Neural progenitor cell (in vitro differentiated cells): ENCODE measurements at regions not wholly inside any gene's neighbourhood (a gene's known extent, or its start where the extent isn't known, plus 50 kb on each side); places are given as distances from the start of the nearest gene placed in this dataset.

Experiments
- DNase-seq: peaks from one replicate; pipeline ENCODE4 v3.0.0-alpha.2; 2016; ENCODE audit warnings: low spot score
- H2AFZ ChIP-seq: fragments of 200-600 bp; sonication (generic); replicated peaks from 2 replicates; pipeline ENCODE4 v1.6.1; 2016; ENCODE audit warnings: antibody characterized with exemption
- H3F3A ChIP-seq: fragments of 200-600 bp; sonication (generic); 2 replicates; pipeline ENCODE4 v1.6.1; 2016; ENCODE audit warnings: antibody characterized with exemption, low read depth
- H3K27ac ChIP-seq: fragments of 200-600 bp; sonication (generic); 2 replicates; pipeline ENCODE4 v1.5.1; 2016; ENCODE audit warnings: mild to moderate bottlenecking
- H3K27me3 ChIP-seq: fragments of 200-600 bp; sonication (generic); 2 replicates; pipeline ENCODE4 v1.6.1; 2016; ENCODE audit warnings: mild to moderate bottlenecking, moderate library complexity
- H3K36me3 ChIP-seq: fragments of 200-600 bp; sonication (generic); 2 replicates; pipeline ENCODE4 v1.5.1; 2016
- H3K4me1 ChIP-seq: fragments of 200-600 bp; sonication (generic); 2 replicates; pipeline ENCODE4 v1.6.1; 2016; ENCODE audit warnings: mixed run types
- H3K4me2 ChIP-seq: fragments of 200-600 bp; sonication (generic); 2 replicates; pipeline ENCODE4 v1.6.1; 2016
- H3K4me3 ChIP-seq: fragments of 200-600 bp; sonication (generic); 2 replicates; pipeline ENCODE4 v1.5.1; 2016
- H3K79me2 ChIP-seq: fragments of 200-600 bp; sonication (generic); 2 replicates; pipeline ENCODE4 v1.6.1; 2016; ENCODE audit warnings: low read depth
- H3K9ac ChIP-seq: fragments of 200-600 bp; sonication (generic); 2 replicates; pipeline ENCODE4 v1.6.1; 2016
- H3K9me3 ChIP-seq: fragments of 200-600 bp; sonication (generic); 2 replicates; pipeline ENCODE4 v1.5.1; 2016; ENCODE audit warnings: low read depth
- H4K20me1 ChIP-seq: fragments of 200-600 bp; sonication (generic); 2 replicates; pipeline ENCODE4 v1.6.1; 2016; ENCODE audit warnings: low read depth
- H3K27ac Mint-ChIP-seq: 3 replicates; pipeline ENCODE4 v1.8.0; 2021; ENCODE audit warnings: mixed read lengths
- H3K27me3 Mint-ChIP-seq: 2 replicates; pipeline ENCODE4 v1.8.0; 2022; ENCODE audit warnings: low read depth, mild to moderate bottlenecking, inconsistent platforms, moderate library complexity, mixed read lengths; ENCODE audit not compliant: insufficient read depth
- H3K36me3 Mint-ChIP-seq: 3 replicates; pipeline ENCODE4 v1.8.0; 2021; ENCODE audit warnings: mixed read lengths
- H3K4me1 Mint-ChIP-seq: 3 replicates; pipeline ENCODE4 v1.8.0; 2021; ENCODE audit warnings: mixed read lengths
- H3K4me3 Mint-ChIP-seq: 3 replicates; pipeline ENCODE4 v1.8.0; 2021; ENCODE audit warnings: mild to moderate bottlenecking, moderate library complexity, mixed read lengths
- H3K9me3 Mint-ChIP-seq: 3 replicates; pipeline ENCODE4 v1.8.0; 2020; ENCODE audit warnings: mixed read lengths
- EZH2 ChIP-seq: fragments of 200-600 bp; sonication (generic); IDR thresholded peaks from 2 replicates; pipeline ENCODE4 v1.6.1; 2017; ENCODE audit warnings: antibody characterized with exemption, mild to moderate bottlenecking, moderate library complexity
- EZH2phosphoT487 ChIP-seq: fragments of 200-600 bp; sonication (generic); IDR thresholded peaks from 2 replicates; pipeline ENCODE4 v1.6.1; 2017; ENCODE audit warnings: antibody characterized with exemption
- TF ChIP-seq, protein P1 (sequence below): fragments of 200-600 bp; sonication (generic); IDR thresholded peaks from 2 replicates; pipeline ENCODE4 v1.5.1; 2017; ENCODE audit warnings: antibody characterized with exemption, mild to moderate bottlenecking

DNA sequence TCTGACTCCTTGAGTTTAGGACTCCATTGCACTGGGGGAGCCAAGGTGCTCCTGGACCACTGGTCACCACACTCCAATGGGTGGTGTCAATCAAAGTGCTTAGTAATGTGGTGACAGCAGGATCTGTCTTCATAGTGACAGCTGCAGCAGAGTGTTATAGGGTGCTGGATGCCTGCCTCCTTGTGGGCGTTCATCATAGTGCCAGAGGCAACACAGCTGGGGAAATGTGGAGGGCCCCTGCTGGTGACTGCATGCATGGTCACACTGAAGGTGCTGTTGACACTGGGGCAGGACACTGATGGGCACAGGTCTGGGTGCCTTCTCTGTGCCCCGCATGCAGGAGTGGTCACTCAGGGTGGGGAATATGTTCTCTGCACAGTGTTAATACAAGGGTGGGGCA is 177.5 kb upstream of the CDH8 start:
- Mint-ChIP-seq H3K27ac (no peak overlapping the region), H3K36me3 (no peaks in the 10 kb centered on the region), H3K4me1 (no peaks in the 10 kb centered on the region), H3K27me3 (peaks cover 3% of the 10 kb centered on the region), H3K4me3 (no peak overlapping the region), H3K9me3 (peaks cover 2% of the 10 kb centered on the region)
- no peaks in the 10 kb centered on the region for H3K36me3 ChIP-seq
- no peaks in the 10 kb centered on the region for H3F3A ChIP-seq
- H3K9ac ChIP-seq, result no peak overlapping the region
- no peak overlapping the region for H3K4me2 ChIP-seq
- no peak overlapping the region for H2AFZ ChIP-seq
- H4K20me1 ChIP-seq, result no peaks in the 10 kb centered on the region
- H3K4me3 ChIP-seq, result no peak overlapping the region
- peak; percentile 43 for DNase-seq
- no peaks in the 10 kb centered on the region for H3K9me3 ChIP-seq
- peaks cover 12% of the 10 kb centered on the region for H3K4me1 ChIP-seq
- TF ChIP-seq EZH2phosphoT487 (no peak), EZH2 (no peak)
- TF ChIP-seq, protein P1, sequence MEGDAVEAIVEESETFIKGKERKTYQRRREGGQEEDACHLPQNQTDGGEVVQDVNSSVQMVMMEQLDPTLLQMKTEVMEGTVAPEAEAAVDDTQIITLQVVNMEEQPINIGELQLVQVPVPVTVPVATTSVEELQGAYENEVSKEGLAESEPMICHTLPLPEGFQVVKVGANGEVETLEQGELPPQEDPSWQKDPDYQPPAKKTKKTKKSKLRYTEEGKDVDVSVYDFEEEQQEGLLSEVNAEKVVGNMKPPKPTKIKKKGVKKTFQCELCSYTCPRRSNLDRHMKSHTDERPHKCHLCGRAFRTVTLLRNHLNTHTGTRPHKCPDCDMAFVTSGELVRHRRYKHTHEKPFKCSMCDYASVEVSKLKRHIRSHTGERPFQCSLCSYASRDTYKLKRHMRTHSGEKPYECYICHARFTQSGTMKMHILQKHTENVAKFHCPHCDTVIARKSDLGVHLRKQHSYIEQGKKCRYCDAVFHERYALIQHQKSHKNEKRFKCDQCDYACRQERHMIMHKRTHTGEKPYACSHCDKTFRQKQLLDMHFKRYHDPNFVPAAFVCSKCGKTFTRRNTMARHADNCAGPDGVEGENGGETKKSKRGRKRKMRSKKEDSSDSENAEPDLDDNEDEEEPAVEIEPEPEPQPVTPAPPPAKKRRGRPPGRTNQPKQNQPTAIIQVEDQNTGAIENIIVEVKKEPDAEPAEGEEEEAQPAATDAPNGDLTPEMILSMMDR, result peak; percentile 57
- no peaks in the 10 kb centered on the region for H3K79me2 ChIP-seq
- no peak overlapping the region for H3K27ac ChIP-seq
- H3K27me3 ChIP-seq, result no peaks in the 10 kb centered on the region

DNA sequence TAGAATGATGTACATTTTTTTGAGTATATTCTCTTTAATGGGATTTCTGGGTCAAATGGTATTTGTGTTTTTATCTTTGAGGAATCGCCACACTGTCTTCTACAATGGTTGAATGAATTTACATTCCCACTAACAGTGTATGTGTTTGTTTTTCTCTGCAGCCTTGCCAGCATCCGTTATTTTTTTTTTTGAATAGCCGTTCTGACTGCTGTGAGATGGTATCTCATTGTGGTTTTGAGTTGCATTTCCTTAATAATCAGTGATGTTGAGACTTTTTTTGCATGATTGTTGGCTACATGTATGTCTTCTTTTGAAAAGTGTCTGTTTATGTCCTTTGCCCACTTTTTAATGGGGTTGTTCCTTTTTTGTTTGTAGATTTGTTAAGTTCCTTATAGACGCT is 172.7 kb upstream of the CDH8 start:
- no peaks in the 10 kb centered on the region for H3K9me3 ChIP-seq
- no peaks in the 10 kb centered on the region for H3K4me1 ChIP-seq
- H3K79me2 ChIP-seq, result no peaks in the 10 kb centered on the region
- Mint-ChIP-seq H3K4me1 (no peaks in the 10 kb centered on the region), H3K9me3 (peaks cover 2% of the 10 kb centered on the region), H3K27ac (no peak overlapping the region), H3K4me3 (no peak overlapping the region), H3K27me3 (no peaks in the 10 kb centered on the region), H3K36me3 (no peaks in the 10 kb centered on the region)
- no peaks in the 10 kb centered on the region for H3K36me3 ChIP-seq
- no peaks in the 10 kb centered on the region for H4K20me1 ChIP-seq
- H3F3A ChIP-seq, result no peaks in the 10 kb centered on the region
- H3K9ac ChIP-seq, result no peak overlapping the region
- DNase-seq, result no peak
- no peak overlapping the region for H3K4me3 ChIP-seq
- TF ChIP-seq, protein P1, result no peak
- no peak for TF ChIP-seq EZH2phosphoT487
- TF ChIP-seq EZH2, result no peak
- no peak overlapping the region for H3K27ac ChIP-seq
- H3K27me3 ChIP-seq, result no peaks in the 10 kb centered on the region
- no peak overlapping the region for H3K4me2 ChIP-seq
- no peak overlapping the region for H2AFZ ChIP-seq

DNA sequence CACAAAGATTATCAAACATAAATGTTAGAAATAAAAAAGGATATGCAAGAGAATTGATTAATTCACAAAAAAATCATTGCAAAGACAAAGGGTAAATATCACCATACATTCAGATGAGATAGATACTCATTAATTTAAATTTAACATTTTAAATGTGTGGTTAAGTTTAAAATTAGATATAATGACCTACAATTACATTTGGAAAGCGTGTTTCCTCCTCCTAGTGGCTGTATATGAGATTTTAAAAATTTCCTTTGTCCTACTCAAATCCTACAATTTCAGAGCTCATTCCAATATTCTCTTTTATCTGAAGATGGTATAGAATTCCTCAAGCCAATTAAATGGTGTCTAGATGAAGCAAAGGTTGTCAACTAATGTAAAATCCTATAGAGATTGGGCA is 169.2 kb upstream of the CDH8 start:
- no peak overlapping the region for H3K27ac Mint-ChIP-seq
- no peak for DNase-seq

More for the DNA sequence above, 169.2 kb upstream of the CDH8 start:
- Histone ChIP-seq H2AFZ (no peak overlapping the region), H3F3A (no peaks in the 10 kb centered on the region), H3K9me3 (no peaks in the 10 kb centered on the region), H3K4me2 (no peak overlapping the region), H3K4me1 (no peaks in the 10 kb centered on the region), H4K20me1 (no peaks in the 10 kb centered on the region), H3K4me3 (no peak overlapping the region), H3K36me3 (no peaks in the 10 kb centered on the region), H3K79me2 (no peaks in the 10 kb centered on the region), H3K27ac (no peak overlapping the region), H3K27me3 (no peaks in the 10 kb centered on the region), H3K9ac (no peak overlapping the region)
- no peaks in the 10 kb centered on the region for H3K36me3 Mint-ChIP-seq
- no peaks in the 10 kb centered on the region for H3K4me1 Mint-ChIP-seq
- no peak for TF ChIP-seq EZH2
- no peak for TF ChIP-seq EZH2phosphoT487
- TF ChIP-seq, protein P1, result peak; percentile 35
- no peak overlapping the region for H3K4me3 Mint-ChIP-seq
- H3K9me3 Mint-ChIP-seq, result no peaks in the 10 kb centered on the region
- H3K27me3 Mint-ChIP-seq, result no peaks in the 10 kb centered on the region
